GM21786 (cell line): ENCODE measurements at regions not wholly inside any gene's neighbourhood (a gene's known extent, or its start where the extent isn't known, plus 50 kb on each side); places are given as distances from the start of the nearest gene placed in this dataset.
"Not testable (repeated sequence)": the region's sequence is repeated elsewhere in the genome, so short reads cannot be mapped to it uniquely, and the experiment has no call there.

Experiments
- ATAC-seq: cut with Tn5 transposase; IDR thresholded peaks from one replicate; pipeline ENCODE4 v1.9.1; 2021; ENCODE audit not compliant: unreplicated experiment

DNA sequence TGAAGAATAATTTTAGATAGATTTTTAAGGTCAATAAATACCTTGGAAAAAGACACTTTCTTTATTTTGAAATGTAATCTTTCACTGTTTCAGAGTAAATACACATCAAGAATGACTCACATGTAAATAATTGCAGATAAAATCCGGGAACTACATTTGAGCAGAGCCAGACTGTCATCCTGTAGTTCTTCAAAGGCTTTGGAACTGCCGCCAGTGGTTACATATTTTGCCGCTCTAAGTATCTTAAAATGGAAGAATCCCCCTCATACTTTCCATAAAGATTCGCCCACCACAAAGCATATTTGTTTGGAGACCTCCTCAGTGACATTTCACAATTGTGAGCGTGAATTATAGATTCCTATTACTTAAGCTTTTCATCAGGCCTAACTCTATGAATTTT is 607.8 kb upstream of the ZFP42 start:
- ATAC-seq = no peak

DNA sequence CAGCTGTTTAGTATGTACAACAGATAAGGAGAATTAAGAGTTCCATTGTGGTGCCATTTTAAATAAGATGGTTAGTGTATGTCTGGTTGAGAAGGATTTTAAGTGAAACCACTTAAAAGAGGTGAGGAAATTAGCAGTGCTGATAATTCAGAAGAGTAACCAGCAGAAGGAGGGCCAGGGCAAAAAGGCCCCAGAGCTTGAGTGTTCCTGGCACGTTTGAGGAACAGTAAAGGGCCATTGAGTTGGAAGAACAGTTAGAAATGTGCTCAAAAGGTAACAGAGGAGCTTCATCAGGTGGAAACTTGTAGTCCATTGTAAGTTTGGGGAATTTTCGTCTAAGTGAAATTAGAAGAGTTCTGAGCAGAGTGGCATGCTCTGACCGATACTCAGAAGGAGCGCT is 606.2 kb upstream of the ZFP42 start:
- ATAC-seq = no peak

DNA sequence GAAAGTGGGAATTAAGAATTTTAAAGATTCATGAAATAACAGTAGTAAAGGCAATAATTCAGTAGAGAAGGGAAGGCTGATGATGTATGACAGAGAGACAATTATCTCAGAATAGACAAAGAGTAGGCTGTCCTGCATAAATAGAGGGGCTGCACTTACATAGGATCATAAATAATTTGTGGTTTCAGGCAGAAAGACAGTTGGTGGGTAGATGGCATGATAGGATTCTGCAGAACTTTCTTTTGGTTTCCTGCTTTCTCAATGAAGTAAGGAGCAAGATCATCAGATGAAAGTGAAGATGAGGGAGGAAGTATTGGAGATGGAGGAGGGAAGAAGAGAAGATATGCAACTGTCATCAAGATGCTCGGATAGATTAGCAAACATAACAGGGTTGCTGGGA is 604.9 kb upstream of the ZFP42 start:
- no peak for ATAC-seq

DNA sequence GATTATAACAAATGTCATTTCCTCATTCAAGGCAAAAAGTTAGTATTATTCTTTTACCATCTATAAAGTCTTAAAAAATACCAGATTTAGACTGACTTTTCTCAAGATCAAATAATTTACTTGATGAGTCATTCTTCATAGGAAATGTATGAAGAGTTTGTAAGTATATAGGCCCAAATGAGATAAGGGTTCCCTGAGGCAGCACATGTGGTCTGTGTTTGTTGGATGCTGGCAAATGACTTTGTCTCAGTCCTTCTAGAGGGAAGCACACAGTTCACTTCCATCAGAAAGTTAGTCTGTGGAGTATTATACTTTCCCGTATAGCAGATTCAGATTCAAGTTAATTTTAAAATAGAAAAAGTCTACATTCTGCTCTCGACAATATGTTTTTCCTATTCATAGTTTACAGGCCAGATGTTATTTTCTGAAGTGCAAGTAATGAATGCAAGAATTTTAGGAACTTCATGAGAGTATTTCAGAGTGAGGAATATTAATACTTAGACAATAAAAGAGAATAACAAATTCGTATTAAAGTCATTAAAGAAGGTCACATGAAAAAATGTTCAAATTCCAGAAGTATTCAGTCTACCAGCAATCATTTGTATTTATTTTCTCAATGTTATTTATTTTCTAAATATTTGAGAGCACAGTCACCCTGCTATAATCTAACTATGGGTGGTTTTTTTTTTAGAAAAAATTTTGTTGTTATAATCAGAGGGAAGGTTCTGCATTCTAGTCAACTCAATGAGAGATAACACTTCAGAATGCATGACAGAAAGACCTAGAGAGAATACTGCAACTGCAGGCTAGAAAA is 601.8 kb upstream of the ZFP42 start:
- no peak for ATAC-seq

DNA sequence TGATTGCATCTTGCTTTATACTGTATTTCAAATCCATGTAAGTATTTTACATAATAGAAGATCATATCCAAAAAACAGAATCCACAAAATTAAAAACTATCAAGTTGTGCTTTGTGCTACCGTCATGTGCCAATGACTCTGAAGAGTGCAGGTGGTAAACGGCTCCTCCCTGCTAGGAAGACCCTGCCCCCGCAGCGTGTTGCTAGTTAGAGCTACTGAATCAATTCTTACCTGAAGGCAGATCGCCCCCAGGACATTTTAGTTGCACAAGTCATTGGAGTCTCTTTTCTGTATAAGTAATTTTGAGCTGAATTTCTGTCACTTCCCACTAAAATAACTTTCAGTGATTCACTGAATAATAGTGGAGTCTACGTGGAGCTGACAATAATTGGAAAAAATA is 599.5 kb upstream of the ZFP42 start:
- ATAC-seq = no peak

DNA sequence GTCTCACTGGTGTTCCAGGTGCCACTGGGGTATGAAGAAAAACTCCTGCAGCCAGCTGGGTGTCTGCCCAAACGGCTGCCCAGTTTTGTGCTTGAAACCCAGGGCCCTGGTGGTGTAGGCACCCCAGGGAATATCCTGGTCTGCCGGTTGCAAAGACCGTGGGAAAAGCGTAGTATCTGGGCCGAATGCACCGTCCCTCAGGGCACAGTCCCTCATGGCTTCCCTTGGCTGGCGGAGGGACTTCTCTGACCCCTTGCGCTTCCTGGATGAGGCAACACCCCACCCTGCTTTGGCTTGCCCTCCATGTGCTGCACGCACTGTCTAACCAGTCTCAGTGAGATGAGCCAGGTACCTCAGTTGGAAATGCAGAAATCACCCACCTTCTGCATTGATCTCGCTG is 587.1 kb upstream of the ZFP42 start:
- not testable (repeated sequence) for ATAC-seq

DNA sequence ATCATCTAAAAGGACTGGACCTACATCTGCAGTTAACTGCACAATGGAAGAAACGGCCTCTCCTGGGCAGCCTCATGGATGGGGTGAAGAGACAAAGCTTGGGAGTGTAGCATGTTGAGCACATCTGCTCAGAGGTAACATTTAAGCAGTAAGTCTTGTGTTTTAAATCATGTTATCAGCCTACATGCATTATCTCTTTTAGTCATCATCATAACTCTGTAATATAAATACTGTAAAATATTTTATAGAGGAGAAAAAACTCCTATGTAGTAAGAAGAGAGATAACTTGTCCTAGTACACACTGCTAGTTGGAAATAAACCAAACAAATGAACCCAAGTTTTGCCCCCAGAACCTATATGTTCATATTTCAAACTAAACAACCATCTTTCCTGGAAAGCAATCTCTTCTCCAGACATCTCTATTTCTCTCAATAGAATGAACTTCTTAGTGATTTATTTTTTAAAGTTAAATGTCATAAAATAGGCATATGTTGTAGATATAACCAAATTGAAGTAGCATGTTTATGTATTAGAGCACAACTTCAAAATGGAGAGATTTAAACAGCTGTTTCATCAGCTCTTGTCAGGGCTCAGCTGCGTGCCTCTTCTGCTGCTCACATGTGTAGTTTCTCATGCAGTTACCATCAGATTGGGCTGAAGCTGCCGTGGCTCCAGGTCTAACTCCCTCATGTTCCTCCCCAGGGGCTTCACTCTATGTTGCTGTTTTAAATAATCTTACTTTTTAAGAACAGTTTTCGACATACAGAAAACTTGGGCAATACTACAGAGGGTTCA is 581.8 kb upstream of the ZFP42 start:
- ATAC-seq = no peak

DNA sequence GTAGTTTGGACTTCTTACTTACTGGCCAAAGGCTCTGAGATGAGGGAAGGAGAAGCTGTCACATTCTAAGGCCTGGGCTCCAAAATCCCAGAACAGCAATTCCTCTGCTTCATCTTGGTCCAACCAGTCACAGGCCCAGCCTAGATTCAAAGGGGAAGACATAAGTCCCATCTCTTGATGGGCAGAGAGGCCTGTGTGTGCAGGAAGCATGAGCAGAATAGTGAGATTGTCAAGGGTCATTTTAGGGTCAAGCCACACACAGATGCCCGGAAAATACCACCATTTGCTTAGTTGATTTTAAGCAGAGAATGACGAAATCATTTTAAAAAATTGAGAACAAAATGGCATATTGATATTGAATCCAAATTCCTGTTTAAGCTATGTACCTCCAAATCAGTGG is 580.9 kb upstream of the ZFP42 start:
- ATAC-seq = no peak

DNA sequence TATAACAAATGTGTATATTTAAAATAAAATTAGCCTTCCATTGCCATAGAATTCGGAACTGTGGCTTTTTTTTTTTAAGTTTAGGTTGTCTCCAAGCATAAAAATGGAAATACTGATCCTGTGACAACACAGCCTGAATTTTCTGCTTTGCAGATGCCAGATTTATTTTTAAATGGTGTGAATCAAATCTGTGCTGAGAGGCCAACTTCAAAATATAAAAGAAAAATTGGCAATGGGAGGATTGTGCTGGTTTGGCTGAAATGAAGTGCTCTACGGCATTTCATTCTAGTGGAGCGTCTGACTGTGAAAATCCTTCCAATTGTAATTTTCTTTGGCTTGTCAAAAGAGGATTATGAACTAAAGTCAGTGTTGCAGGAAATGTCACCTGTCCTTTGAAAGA is 580.3 kb upstream of the ZFP42 start:
- no peak for ATAC-seq

DNA sequence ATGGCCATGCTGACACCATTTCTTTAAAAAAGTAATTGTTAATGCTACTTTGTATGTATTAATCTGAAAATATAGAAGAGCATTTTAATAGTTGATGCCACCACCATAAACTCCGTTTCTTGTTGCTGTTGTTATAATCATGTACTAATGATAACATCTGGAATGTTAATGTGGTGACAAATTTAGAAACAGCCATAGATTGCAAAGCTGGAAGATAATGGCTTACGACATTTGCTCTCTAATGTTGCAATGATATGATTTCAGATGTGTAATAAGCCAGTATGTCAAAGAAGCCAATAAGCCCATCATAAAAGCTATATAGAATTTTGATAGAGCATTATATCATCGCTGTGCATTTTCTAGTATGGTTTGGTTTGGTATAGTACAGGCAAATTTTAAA is 579.4 kb upstream of the ZFP42 start:
- ATAC-seq = no peak

DNA sequence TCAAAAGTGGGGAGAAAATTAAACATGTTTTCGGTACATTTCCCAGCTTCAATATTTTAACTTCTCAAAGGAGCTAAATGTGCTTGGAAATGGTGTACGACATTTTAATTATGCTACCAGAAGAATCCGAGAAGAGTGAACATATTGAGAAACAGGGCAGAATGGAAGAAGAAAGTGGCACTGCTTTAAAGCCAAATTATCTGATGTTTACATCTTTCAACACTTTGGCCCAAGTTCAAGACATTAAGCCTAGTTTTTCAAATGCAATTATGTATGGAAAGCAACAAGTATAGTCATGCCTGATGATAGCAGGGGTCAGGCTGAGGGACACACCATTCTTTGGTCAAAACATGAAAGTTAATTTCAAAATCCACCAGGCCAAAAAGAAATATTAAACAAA is 577.9 kb upstream of the ZFP42 start:
- ATAC-seq = no peak

DNA sequence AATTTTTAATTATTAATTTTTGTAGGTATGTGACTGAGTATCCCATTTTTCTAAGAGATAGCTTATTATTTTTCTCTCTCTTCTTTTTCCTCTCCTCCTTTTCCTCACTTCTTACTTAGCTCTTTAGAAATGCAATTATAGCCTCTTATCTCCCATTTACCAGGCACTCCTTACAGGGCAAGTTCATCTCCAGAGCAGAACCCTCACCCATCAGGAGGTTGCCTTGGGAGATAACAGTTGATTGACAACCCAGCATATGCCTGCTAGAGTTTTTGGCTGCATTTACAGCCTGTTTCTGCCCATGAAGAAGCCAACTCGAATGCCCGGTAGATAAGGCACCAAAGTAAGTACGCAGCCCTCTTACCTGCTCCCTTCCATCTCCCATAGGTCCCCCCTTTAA is 572.9 kb upstream of the ZFP42 start:
- no peak for ATAC-seq

DNA sequence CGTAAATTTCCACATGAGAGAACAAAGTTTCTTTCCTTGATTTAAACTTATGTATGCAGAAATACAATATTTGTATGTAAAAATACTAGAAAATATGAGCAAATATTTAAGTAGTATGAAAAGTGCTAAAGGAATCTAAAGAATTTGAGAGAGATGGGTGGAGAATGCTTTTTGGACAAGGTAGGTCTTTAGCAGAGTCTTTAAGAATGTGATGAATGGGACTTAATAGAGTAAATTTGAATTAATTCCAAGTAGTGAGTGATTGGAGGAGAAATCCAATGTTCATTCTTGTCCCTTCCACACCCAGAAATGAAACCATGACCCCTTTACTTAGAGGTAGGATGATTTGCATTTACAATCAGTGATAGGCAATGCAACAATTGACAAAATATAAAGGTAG is 570.9 kb upstream of the ZFP42 start:
- ATAC-seq = no peak

DNA sequence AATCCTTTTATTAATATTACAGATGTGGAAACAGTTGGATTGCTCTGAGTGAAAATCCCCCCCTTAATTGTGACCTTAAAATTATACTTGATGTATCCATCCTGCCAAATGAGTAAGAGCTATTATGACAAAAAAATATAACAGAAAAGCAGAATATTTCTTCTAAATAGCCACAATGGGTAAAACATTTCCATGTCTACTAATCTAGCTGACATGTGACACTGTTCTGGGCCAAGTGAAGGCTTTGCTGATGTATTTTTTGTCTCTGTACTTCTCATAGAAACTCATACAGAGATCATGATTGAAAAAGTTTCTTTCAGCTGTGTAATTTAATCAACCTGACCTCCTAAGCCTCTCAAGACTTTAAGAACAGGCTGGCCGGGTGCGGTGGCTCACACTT is 569.1 kb upstream of the ZFP42 start:
- no peak for ATAC-seq

DNA sequence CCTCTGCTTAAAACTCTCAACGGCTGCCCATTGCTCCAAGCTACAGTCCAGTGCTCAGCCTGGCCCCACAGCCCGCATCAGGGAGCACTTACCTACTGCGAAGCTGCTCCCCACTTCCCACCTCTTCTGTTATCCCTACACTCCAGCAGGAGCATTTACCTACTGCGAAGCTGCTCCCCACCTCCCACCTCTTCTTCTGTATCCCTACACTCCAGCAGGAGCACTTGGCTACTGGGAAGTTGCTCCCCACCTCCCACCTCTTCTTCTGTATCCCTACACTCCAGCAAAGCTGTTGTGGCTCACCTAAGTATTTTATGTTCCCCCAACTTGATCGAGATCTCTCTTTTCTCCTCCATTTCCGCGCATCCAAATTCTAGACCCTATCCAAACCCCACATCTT is 563.3 kb upstream of the ZFP42 start:
- no peak for ATAC-seq

DNA sequence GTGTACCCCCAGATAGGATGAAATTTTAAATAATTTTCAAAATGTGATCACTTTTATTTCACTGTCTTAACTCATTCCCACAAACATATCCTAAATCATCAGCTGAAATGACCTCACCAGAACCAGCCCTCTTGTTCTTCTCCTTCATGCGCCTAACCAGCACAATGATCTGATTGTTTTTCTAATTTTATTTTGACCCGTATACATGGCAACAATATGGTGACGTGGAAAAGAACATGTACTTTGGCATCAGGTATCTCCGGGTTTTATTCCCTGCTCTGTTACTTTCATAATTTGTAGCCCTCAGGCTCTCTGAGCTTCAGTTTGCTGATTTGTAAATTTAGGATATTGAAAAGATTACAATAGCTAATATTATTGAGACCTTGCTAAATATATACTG is 562.4 kb upstream of the ZFP42 start:
- ATAC-seq = no peak

DNA sequence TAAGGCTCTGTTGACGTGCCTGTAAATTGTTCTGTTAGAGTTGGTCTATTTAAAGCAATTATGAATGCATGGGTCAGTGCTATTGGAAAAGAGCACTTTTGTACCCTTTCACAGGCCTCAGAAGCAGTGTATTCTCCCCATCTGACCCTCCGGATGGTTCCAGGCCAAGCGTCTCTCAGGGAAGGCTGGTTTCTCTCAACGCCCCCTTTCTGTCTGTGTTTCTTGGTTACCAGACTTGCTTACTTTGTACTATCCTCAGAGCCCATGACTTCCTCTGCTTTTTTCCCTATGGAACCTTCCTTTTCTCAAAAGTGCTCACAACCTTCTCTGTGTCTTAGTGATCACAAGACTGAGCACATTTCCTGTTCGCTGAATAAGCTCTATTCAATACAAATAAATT is 559.3 kb upstream of the ZFP42 start:
- no peak for ATAC-seq

DNA sequence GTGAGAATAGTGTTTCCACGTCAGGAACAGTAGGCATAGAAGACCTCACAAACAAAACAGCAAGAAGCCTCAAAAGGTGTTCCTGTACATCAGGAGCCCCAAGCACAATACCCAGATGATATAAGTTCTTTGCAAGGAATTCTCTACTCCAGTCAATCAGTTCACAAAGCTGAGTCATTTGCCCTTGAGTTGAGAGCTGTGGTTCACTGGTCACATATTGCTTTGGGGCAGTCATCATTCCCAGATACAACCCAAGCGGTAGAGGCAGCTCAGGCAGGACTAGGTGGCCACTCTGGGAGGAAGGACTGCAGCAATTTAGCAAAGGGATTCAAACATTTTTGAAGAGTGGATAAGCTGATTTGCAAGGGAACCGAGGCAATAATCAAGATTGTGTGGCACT is 551.5 kb upstream of the ZFP42 start:
- ATAC-seq = no peak

DNA sequence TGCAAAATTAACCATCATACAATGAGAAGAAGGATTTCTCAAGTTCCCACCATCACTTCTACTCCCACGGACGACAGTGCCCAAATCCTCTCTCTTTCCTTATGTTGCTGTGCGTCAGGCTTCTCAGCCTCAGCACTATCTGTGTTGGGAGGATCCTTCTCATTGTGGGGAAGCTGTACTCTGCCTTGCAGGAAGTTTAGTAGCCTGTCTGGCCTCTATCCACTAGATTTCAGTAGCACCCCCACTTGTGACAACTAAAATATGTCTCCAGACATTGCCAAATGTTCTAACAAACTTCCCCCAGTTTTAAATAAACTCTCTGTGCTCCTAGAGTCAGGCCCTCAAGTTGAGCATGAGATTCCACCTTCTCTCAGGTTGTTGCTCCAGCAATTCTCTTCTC is 545.9 kb upstream of the ZFP42 start:
- ATAC-seq = no peak

DNA sequence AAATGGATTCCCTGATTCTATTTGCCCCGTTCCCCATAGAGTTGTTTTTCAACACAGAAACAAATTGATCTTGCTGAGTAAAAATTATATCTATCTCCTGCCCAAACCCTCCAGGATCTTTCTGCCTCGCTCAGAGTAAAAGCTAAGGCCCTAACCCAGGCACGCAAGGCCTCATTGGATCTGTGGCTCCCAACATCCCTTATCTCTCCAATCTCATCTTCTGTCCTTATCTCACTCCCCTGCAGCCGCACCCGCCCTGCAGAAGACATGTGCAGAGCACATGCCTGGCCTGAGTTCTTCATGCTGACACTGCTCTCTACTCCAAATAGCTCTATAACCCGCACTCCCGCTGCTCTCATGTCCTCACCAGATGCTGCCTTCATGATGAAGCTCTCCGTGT is 543.8 kb upstream of the ZFP42 start:
- no peak for ATAC-seq

DNA sequence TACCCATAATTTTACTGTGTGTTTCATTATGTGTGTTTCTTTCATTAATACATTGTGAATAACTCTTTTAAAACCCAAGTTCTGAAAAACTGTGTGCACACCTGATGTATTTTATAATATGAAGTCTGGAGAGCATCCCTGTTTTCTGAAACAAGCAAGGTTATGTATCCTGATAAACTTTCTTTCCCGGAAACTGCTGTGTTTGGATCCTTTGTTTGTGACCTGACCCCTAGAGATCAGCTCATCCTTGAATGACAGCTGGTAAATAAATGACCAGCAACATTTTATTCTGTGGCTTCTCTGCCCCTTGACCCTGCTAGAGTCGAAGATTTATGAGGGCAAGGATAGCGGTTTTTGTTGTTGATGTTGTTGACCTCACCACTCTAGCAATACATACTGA is 535.6 kb upstream of the ZFP42 start:
- ATAC-seq = no peak

DNA sequence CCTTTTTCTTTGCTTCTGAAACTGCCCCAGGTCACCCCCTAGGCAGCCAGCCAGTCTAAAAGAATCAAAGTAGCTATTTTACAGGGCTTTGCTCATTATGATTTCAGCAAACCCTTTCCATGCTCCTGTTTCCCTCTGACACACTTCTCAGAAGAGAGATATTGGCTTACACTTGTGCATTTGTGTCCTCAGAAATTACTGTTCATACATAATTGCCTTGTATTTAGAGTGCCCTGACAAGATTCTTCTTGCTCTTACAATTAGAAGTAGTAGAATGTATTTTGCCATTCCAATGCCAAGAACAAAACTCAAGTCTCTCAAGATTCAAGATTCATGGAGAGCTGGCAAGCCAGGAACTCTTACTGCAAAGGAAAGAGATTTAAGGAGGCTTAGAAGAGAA is 531.0 kb upstream of the ZFP42 start:
- no peak for ATAC-seq

DNA sequence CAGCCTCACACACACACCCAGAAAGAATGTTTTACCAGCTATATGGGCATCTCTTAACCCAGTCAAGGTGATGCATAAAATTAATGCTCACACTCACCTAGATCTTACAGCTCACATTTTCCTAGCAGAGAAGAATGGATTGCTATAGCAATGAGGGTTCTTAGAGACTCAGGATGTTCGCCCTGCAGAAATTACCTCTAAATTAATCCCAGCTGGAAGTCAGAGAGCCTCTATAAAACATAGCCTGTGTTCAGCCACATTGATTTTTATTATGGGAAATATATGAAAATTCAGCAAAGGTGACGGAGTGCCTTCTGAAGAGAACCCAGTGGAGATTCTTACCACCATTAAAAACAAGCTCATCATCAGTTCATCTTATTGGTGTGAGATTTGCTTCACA is 528.3 kb upstream of the ZFP42 start:
- ATAC-seq = no peak
